SK-N-SH (cell line): ENCODE measurements at regions not wholly inside any gene's neighbourhood (a gene's known extent, or its start where the extent isn't known, plus 50 kb on each side); places are given as distances from the start of the nearest gene placed in this dataset.

ENCODE experiments used
- CTCF ChIA-PET: fragments of 300-600, 350-600 bp; formaldehyde crosslinking; extraction: SDS; loops from one replicate; lab custom pipeline; 2021; lab: Yijun Ruan, JAX
- POLR2A ChIA-PET: fragments of 350-600 bp; sonication (Branson Sonifier 250); formaldehyde crosslinking; extraction: SDS; loops from one replicate; lab custom pipeline; 2020; ENCODE audit warnings: antibody characterized with exemption, inconsistent platforms; lab: Yijun Ruan, JAX
- DNase-seq: peaks from one replicate; pipeline ENCODE4 v3.0.0; 2012
- H2AFZ ChIP-seq: fragments of 200-600 bp; sonication (generic); 2 replicates; pipeline ENCODE4 v1.8.1; 2016; ENCODE audit warnings: antibody characterized with exemption, mild to moderate bottlenecking, low read depth
- H3F3A ChIP-seq: fragments of 200-600 bp; sonication (generic); replicated peaks from 2 replicates; pipeline ENCODE3; 2016; ENCODE audit warnings: antibody characterized with exemption, mild to moderate bottlenecking; ENCODE audit not compliant: insufficient read depth
- H3K27ac ChIP-seq, 2 experiments: fragments of 200-500 bp in 1 of 2; fragments of 200-600 bp in 1 of 2; sonication (Bioruptor generic) in 1 of 2; sonication (generic), shearing (Covaris generic) in 1 of 2; 2 replicates each; pipeline versions ENCODE4 v1.5.1 to v1.6.1; 2014 to 2016; ENCODE audit warnings: low read depth in 2 of 2, inconsistent platforms in 1 of 2, low read length in 1 of 2, mild to moderate bottlenecking in 1 of 2, mixed read lengths in 1 of 2
- H3K27me3 ChIP-seq: fragments of 200-600 bp; sonication (generic), shearing (Covaris generic); 2 replicates; pipeline ENCODE4 v1.6.1; 2016; ENCODE audit warnings: mixed run types; ENCODE audit not compliant: insufficient read depth
- H3K36me3 ChIP-seq, 2 experiments: fragments of 200-500 bp in 1 of 2; fragments of 200-600 bp in 1 of 2; sonication (Bioruptor generic) in 1 of 2; sonication (generic) in 1 of 2; replicated peaks in 1 of 2; 2 replicates each; pipeline versions ENCODE3 to v1.5.1; 2014 to 2016; ENCODE audit warnings: low read length in 1 of 2, mild to moderate bottlenecking in 1 of 2; ENCODE audit not compliant: insufficient read depth in 2 of 2, control insufficient read depth in 1 of 2
- H3K4me1 ChIP-seq, 2 experiments: fragments of 200-500 bp in 1 of 2; fragments of 200-600 bp in 1 of 2; sonication (Bioruptor generic) in 1 of 2; sonication (generic), shearing (Covaris generic) in 1 of 2; 2 replicates each; pipeline versions ENCODE4 v1.5.1 to v1.6.1; 2014 to 2016; ENCODE audit warnings: low read depth in 1 of 2, low read length in 1 of 2, mixed run types in 1 of 2; ENCODE audit not compliant: insufficient read depth in 2 of 2, control insufficient read depth in 1 of 2
- H3K4me2 ChIP-seq: fragments of 200-600 bp; sonication (generic), shearing (Covaris generic); 2 replicates; pipeline ENCODE4 v1.6.1; 2017; ENCODE audit warnings: mixed run types
- H3K4me3 ChIP-seq, 2 experiments: fragments of 200-500 bp in 1 of 2; fragments of 200-600 bp in 1 of 2; sonication (Bioruptor generic) in 1 of 2; sonication (generic), shearing (Covaris generic) in 1 of 2; 2 replicates each; pipeline versions ENCODE4 v1.5.1 to v1.8.1; 2014 to 2016; ENCODE audit warnings: low read depth in 2 of 2, inconsistent platforms in 1 of 2, low read length in 1 of 2, mild to moderate bottlenecking in 1 of 2, mixed read lengths in 1 of 2, moderate library complexity in 1 of 2
- H3K79me2 ChIP-seq: fragments of 200-600 bp; sonication (generic); 2 replicates; pipeline ENCODE4 v1.8.1; 2017; ENCODE audit warnings: mild to moderate bottlenecking; ENCODE audit not compliant: insufficient read depth
- H3K9ac ChIP-seq: fragments of 200-600 bp; sonication (generic); 2 replicates; pipeline ENCODE4 v1.6.1; 2017; ENCODE audit warnings: mixed run types
- H3K9me2 ChIP-seq: fragments of 200-600 bp; sonication (generic); 2 replicates; pipeline ENCODE4 v1.6.1; 2017; ENCODE audit warnings: mixed run types
- H3K9me3 ChIP-seq: fragments of 200-600 bp; sonication (generic); 2 replicates; pipeline ENCODE4 v1.6.1; 2017; ENCODE audit warnings: mixed run types, mild to moderate bottlenecking, moderate library complexity
- H4K20me1 ChIP-seq: fragments of 200-600 bp; sonication (generic); 2 replicates; pipeline ENCODE4 v1.6.1; 2017; ENCODE audit warnings: mild to moderate bottlenecking, mixed run types; ENCODE audit not compliant: insufficient read depth
- CHD2 ChIP-seq: fragments of 150-350 bp; IDR thresholded peaks from 2 replicates; pipeline ENCODE4 v1.6.1; 2018; ENCODE audit warnings: low read length; ENCODE audit not compliant: partially characterized antibody
- GABPA ChIP-seq: IDR thresholded peaks from 2 replicates; pipeline ENCODE4 v1.4.0; 2012; ENCODE audit warnings: low read depth, mild to moderate bottlenecking
- JUND ChIP-seq: IDR thresholded peaks from 2 replicates; pipeline ENCODE4 v1.4.0; 2012
- REST ChIP-seq: IDR thresholded peaks from 2 replicates; pipeline ENCODE4 v1.6.1; 2012; ENCODE audit warnings: mild to moderate bottlenecking, low read depth, low read length, moderate library complexity
- YY1 ChIP-seq: IDR thresholded peaks from 2 replicates; pipeline ENCODE4 v1.4.0; 2012; ENCODE audit warnings: low read depth, mild to moderate bottlenecking
- ZBTB33 ChIP-seq: IDR thresholded peaks from 2 replicates; pipeline ENCODE4 v1.4.0; 2012; ENCODE audit warnings: low read depth, borderline replicate concordance
- WGBS: methylation state at CpG from one replicate; pipeline ENCODE4 v1.1.6; 2017; ENCODE audit warnings: low lambda C conversion rate; 5-methylcytosine and 5-hydroxymethylcytosine counted together

GRCh38 chr10:6877722-6878392 is 297.8 kb upstream of the PRKCQ start:
- Histone ChIP-seq H3K4me2 (no peak overlapping the region), H4K20me1 (no peaks in the 10 kb centered on the region), H3K4me1 (peaks cover 2 to 4% of the 10 kb centered on the region in 2 experiments; a peak in 2 of 4 replicates), H2AFZ (no peak overlapping the region), H3K36me3 (no peaks in the 10 kb centered on the region)
- POLR2A ChIA-PET, result no interaction called here
- TF ChIP-seq ZBTB33 (no peak), CHD2 (no peak)
- TF ChIP-seq, all 33 proteins: peak for 0
- WGBS, result 33% methylated on average over 10 of the region's 11 CpGs
- H3K27ac ChIP-seq, result no peak overlapping the region
- CTCF ChIA-PET, result no interaction called here
- no peaks in the 10 kb centered on the region for H3K9me3 ChIP-seq
- H3K9me2 ChIP-seq, result no peaks in the 10 kb centered on the region
- DNase-seq, result no peak
- no peaks in the 10 kb centered on the region for H3F3A ChIP-seq
- no peaks in the 10 kb centered on the region; the same call in 1 of the 2 replicates for H3K27me3 ChIP-seq
- no peak overlapping the region for H3K4me3 ChIP-seq
- H3K79me2 ChIP-seq, result no peaks in the 10 kb centered on the region
- no peak overlapping the region for H3K9ac ChIP-seq

GRCh38 chr10:6877336-6877721 is 297.3 kb upstream of the PRKCQ start:
- H2AFZ ChIP-seq, result no peak overlapping the region
- H3K79me2 ChIP-seq, result no peaks in the 10 kb centered on the region
- no peak for TF ChIP-seq JUND
- TF ChIP-seq YY1, result no peak
- TF ChIP-seq GABPA, result no peak
- TF ChIP-seq REST, result no peak
- H3K27ac ChIP-seq, result no peak overlapping the region
- H3K4me3 ChIP-seq, result no peak overlapping the region
- H3K27me3 ChIP-seq, result no peaks in the 10 kb centered on the region; the same call in 1 of the 2 replicates
- H3K4me2 ChIP-seq, result no peak overlapping the region
- 60% methylated on average over 12 of the region's 12 CpGs for WGBS
- peaks cover 2 to 4% of the 10 kb centered on the region in 2 experiments; a peak in 2 of 4 replicates for H3K4me1 ChIP-seq
- H4K20me1 ChIP-seq, result no peaks in the 10 kb centered on the region
- H3F3A ChIP-seq, result no peaks in the 10 kb centered on the region
- no peaks in the 10 kb centered on the region for H3K9me2 ChIP-seq
- ChIA-PET CTCF (no interaction called here), POLR2A (no interaction called here)
- H3K9ac ChIP-seq, result no peak overlapping the region
- no peaks in the 10 kb centered on the region for H3K36me3 ChIP-seq
- DNase-seq, result no peak
- H3K9me3 ChIP-seq, result no peaks in the 10 kb centered on the region
